Keratinocyte (primary cell): ENCODE measurements at regions not wholly inside any gene's neighbourhood (a gene's known extent, or its start where the extent isn't known, plus 50 kb on each side); places are given as distances from the start of the nearest gene placed in this dataset.

ENCODE experiments used
- CTCF ChIP-seq, 3 experiments: IDR thresholded peaks in 1 of 3; conservative IDR thresholded peaks in 1 of 3; optimal IDR thresholded peaks in 1 of 3; 2 replicates in 2 of 3; 3 replicates in 1 of 3; pipeline versions ENCODE3 to v1.5.1; 2011; ENCODE audit warnings: low read length in 3 of 3, mild to moderate bottlenecking in 3 of 3, moderate library complexity in 2 of 3, control low read depth in 1 of 3, inconsistent platforms in 1 of 3; ENCODE audit not compliant: insufficient read depth in 2 of 3; ENCODE audit errors: extremely low read depth in 1 of 3
- EZH2 ChIP-seq: IDR thresholded peaks from one replicate; pipeline ENCODE4 v1.6.1; 2012; ENCODE audit warnings: inconsistent platforms, mild to moderate bottlenecking, low read length, moderate library complexity

- TF ChIP-seq CTCF (optimal IDR thresholded peaks at IDR 0.05 in 1 of 3, IDR thresholded peaks at IDR 0.05 in 1 of 3, conservative IDR thresholded peaks at IDR 0.05 in 1 of 3; ENCODE audit: extremely low read depth in 1 of 3, insufficient read depth in 2 of 3, low read length in 3 of 3) (no peak), EZH2 (no peak)
These were observed 264.3 kb downstream of the MAFB start for GRCh38 chr20:40424695-40425094.
